ENCODE measurements at regions not wholly inside any gene's neighbourhood (a gene's known extent, or its start where the extent isn't known, plus 50 kb on each side); places are given as distances from the start of the nearest gene placed in this dataset.
"Not testable (repeated sequence)": the region's sequence is repeated elsewhere in the genome, so short reads cannot be mapped to it uniquely, and the experiment has no call there.

DNA sequence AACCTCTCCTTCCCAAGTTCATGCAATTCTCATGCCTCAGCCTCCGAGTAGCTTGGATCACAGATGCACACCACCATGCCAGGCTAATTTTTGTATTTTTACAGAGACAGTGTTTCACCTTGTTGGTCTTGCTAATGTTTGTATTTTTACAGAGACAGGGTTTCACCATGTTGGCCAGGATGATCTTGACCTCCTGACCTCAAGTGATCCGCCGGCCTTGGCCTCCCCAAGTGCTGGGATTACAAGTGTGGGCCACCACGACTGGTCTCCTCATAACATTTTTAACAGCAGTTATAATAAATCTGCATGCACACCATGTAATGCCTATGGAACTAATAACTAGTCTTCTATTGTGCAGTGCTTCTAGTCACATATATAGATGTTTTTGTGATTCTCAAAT, 123.8 kb upstream of the VKORC1L1 start:
- DNase-seq = no peak

- no peak for DNase-seq
Observed at GRCh38 chr7:65749518-65749917, 123.4 kb upstream of the VKORC1L1 start.

- DNase-seq = peak; percentile 86
Observed at GRCh38 chr7:65750511-65751344, 122.1 kb upstream of the VKORC1L1 start.

DNA sequence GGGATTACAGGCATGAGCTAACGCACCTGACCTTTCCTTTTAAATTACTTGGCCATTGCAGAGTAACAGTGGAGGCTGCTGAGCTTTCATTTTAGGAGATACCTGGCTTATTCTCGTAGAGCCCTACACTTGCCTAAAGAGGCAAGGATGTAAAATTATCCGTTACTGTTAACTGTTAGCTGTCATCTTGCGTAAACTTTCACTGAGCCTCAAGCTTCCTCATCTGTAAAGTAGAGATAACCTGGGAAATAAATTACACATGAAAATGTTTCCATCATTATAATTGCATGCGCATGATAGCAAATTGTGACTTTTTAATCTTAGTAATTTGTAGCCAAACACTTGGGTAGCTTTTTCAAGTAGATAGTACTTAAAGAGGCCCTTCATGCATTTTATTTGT, 118.8 kb upstream of the VKORC1L1 start:
- not testable (repeated sequence) for DNase-seq

DNA sequence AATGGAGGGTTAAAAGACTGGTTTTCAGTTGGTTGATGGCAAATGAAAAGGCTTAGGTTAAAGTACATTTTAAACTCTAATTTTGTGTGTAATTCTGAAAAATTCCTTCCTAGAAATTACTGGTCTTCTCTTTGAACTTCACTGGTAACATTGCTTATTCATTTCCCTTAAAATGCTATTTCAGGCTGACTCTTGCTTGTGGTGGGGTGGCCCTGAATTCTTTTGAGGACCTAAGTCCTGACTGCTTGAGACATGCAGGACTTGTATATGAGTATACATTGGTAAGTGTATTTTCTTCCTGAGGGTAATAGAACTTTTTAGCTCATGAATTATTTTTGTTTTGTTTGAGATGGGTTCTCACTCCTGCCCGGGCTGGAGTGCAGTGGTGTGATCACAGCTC, 113.9 kb upstream of the VKORC1L1 start:
- DNase-seq = not testable (repeated sequence)

DNA sequence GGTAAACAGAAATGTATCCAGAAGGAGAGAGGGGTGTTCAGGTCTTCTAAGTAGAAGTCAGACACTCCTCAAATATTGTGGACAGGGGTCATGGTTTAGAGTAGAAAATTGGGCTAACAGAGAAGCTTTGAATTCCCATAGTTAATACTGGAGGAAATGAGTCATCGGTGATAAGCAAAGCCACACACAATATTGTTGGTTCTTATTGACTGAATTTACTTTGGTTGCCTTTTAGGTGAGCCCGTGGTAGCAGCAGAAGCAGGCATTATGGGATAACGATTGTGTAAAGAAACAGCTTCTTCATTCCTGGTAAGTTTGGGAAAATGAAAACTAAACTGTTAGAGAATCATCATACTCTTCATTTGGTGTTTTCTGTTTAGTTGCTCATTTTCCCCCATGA, 110.2 kb upstream of the VKORC1L1 start:
- DNase-seq = not testable (repeated sequence)

GRCh38 chr7:65763114-65763513, 109.8 kb upstream of the VKORC1L1 start:
- not testable (repeated sequence) for DNase-seq

DNA sequence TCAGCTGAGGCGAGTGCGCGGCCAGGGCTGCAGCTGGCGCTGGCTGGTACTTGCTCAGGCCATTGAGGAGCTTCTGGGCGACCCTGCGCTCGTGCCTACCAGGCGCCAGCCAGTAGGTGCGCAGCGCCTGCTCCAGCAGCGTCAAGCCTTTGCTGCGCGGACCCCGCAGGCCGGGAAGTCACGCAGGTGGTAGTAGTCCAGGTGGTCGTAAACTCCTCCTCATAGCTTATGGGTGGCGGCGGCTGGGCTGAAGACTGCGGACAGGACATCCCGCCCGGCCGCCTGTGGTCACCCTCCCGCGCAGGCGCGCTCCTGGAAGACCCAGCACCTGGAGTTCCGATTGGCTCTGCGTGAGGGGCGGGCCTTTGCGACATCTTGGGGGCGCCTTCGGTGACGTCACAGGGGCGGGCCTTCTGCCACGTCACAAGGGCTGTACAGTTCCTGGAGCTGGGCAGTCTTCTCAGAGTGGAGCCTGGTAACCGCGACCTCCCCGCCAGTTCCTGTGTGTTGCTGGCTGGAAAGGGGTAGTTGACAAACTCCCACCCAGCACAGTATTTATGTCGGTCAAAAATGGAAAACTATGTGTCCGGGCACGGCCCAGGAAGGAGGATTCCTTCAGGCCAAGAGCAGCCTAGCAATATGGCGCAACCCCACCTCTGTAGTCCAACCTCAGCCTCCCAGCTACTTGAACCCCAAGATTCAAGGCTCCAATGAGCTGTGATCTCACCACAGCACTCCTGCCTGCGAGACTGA, 102.2 kb upstream of the VKORC1L1 start:
- peak; percentile 92 for DNase-seq

DNA sequence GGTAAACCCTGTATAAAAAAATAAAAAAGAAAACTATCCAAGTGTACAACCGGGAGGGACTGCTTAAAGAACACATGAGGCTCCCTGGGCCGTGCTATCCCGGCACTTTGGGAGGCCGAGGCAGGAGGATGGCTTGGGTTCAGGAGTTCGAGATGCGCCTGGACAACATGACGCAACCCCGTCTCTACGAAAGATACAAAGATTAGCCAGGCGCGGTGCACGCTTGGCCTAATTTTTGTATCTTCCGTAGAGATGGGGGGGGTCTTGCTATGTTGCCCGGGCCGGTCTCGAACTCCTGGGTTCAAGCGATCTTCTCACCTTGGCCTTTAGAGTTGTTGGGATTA, 101.7 kb upstream of the VKORC1L1 start:
- DNase-seq = not testable (repeated sequence)

DNA sequence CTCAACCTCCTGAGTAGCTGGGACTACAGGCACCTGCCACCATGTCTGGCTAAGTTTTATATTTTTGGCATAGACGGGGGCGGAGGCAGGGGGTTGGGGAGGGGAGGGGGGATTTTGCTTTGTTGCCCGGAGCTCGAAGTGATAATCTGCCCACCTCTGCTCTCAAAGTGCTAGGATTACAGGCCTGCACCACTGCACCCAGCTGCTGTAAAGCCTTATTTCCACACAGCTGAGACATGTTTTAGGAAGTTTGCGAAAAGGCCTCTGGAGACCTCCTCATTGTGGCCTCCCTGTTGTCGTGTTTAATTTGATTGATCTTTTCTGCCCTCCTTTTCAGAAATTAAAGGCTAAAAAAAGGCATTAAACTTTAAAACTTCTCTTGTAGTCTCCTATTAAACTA, 96.2 kb upstream of the VKORC1L1 start:
- not testable (repeated sequence) for DNase-seq

GRCh38 chr7:65789943-65790342, 82.9 kb upstream of the VKORC1L1 start:
- not testable (repeated sequence) for DNase-seq

- DNase-seq = not testable (repeated sequence)
Observed at GRCh38 chr7:65791788-65792187, 81.1 kb upstream of the VKORC1L1 start.

DNA sequence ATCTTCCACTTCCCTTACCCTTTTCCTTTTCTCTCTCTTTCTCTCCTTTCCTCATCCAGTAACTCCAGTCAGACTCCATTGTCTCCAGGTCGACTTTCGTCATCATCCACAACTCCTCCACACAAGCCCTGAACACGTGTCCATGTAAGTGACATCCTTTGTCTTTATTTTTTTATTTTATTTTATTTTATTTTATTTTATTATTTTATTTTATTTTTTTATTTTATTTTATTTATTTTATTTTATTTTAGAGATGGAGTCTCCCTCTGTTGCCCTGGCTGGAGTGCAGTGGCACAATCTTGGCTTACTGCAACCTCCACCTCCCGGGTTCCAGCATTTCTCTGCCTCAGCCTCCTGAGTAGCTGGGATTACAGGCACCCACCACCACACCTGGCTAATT, 80.1 kb upstream of the VKORC1L1 start:
- not testable (repeated sequence) for DNase-seq

DNA sequence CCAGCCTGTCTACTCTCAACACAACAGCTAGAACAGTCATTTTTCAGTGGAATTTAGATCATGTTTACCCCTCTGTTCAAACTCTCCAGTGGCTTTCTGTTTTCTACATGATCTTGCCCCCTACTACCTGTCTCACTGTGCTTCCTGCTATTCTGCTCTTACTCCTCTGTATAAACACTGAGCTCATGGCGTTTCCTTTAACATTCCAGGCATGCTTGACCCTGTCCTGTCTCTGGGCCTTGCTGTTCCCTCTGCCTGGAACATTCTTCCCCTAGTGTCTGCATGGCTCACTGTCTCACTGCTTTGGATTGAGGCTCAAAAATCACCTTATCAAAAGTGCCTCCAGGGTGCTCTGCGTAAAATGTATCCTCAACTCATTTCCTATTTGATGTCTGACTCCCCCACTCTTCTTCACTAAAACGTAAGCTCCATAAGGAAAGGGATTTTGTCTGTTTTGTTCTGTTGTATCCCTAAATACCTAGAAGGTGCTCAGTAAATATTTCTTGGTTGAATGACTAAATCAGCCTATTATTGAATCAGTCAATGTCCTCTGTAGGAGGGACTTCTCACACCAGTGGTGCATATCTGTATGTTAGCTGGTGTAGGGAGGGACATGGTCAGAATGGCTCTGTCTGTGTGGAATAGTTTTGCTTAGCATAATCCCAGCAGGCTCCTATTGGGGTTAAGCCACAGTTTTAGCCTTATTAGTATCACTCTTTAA, 78.0 kb upstream of the VKORC1L1 start:
- not testable (repeated sequence) for DNase-seq

GRCh38 chr7:65795392-65795716, 77.5 kb upstream of the VKORC1L1 start:
- not testable (repeated sequence) for DNase-seq

DNA sequence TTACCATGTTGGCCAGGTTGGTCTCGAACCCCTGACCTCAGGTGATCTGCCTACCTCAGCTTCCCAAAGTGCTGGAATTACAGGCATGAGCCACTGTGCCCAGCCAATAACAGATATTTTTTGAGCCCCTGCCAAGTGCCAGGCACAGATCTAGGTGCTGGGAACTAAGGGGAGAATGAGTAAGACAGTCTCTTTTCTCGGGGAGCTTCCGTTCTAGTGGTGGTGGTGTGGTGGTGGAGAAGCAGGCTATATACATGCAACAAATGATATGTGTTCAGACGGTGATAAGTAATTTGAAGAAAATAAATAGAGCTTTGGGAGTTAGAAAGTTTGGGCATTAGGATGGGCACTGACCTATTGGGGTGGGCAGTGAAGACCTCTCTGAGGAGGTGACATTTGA, 76.7 kb upstream of the VKORC1L1 start:
- DNase-seq = no peak

GRCh38 chr7:65797086-65797485, 75.8 kb upstream of the VKORC1L1 start:
- not testable (repeated sequence) for DNase-seq

GRCh38 chr7:65797566-65797965, 75.3 kb upstream of the VKORC1L1 start:
- not testable (repeated sequence) for DNase-seq

DNA sequence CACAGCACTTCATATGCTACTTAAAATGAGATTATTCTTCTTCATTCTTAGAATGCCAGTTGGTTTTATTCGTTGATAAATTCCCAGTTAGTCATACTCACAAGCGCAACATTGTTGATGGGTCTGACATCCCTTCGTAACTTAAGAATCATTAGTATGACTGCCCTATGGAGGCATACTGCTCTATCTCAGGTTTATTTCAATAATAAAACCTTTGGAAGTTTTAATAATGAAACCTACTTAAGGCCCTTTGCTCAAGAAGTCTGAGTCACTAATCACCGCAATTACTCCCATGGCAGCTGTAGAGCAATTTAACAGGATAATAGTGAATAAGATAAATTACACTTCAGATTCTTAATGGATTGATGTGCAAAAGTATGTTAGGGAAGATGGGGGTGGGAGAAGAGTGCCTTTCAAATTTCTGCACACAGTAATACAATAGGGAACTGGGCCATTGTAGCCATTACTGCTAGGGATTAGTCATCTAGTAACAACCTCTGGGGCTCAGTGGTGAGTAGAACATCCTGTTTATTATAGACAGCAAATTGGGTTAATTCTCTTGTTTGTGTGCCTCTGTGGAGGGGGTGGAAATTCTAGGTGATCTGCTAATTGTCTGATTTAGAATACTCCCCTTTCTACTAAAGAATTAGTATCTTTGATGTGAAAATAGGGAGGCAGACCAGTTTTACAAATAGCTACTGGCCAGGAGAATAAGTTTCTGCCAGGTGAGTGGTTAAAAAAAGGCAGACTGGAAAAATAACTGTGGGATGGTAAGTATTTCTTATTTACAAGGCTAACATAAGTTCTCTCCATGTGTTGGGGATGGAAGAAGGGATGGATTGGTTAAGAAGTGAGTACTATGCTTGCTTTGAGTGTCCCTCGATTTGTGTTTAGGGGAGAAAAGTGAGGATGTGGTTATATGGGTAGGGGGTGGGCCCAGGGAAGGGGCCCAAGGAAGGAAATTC, 74.5 kb upstream of the VKORC1L1 start:
- DNase-seq = no peak

DNA sequence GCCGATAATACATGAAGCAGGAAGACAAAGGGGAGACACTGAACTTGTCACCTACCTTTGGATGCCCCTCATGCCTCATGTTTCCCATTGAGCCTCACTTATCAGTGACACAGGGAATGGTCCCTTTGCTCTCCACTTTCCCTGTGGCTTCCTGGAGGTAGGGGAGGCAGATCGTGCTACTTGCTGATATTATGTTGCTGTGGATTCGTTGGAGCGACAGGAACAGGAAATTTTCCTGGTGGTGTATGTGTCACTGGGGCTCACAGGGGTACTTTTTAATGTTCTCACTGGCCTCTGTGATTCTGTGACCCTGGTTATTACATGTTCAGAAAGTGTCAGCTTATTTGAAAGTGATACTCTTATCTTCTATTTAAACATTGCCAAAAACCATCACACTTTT, 72.7 kb upstream of the VKORC1L1 start:
- not testable (repeated sequence) for DNase-seq

DNA sequence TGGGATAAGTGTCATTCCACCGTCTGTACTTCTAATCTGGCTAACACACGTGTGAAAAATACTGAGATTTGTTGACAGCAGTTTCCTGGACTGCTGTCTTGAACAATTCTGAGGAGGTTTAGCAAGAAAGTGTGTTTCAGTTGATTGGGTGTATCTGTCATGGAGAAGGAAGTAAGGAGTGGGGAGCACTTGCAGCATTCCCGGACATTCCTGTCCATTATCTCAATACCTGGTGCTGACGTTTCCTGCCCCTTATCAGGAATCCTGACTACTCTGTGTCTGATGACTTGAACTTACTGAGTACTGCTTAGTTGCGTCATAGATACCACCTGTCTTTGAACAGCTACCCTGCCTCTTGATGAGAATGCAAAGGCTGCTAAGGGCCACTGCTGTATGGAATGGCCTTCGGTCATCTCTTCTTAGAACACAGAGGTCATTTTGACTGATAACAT, 72.0 kb upstream of the VKORC1L1 start:
- DNase-seq = no peak

DNA sequence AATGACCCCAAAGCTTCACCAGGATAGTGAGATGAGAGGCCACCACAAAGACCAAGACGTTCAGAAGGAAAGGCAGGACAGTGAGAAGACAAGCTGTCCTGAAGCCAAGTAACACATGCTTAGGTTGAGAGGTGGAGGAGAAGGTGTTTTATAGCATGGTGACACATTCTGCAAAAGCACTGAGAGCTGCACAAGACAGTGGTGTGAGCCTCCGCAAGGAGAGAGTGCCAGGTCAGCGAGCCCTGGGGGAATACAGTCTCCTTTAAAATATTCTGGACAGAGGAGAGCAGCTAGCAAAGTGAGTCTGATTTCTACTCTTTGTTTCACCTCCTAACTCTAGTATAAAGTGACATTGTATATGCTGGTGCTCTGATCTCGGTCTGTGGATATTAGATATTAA, 68.0 kb upstream of the VKORC1L1 start:
- no peak for DNase-seq

Data from central memory CD4-positive, alpha-beta T cell (primary cell).